Kidney glomerular epithelial cell (primary cell): ENCODE measurements at regions not wholly inside any gene's neighbourhood (a gene's known extent, or its start where the extent isn't known, plus 50 kb on each side); places are given as distances from the start of the nearest gene placed in this dataset.
A peak's percentile ranks its signal among the peaks of the same experiment; 100 is the strongest.

ENCODE experiments used
- DNase-seq: peaks from one replicate; lab custom pipeline; 2025; lab: John Stamatoyannopoulos, UW

DNA sequence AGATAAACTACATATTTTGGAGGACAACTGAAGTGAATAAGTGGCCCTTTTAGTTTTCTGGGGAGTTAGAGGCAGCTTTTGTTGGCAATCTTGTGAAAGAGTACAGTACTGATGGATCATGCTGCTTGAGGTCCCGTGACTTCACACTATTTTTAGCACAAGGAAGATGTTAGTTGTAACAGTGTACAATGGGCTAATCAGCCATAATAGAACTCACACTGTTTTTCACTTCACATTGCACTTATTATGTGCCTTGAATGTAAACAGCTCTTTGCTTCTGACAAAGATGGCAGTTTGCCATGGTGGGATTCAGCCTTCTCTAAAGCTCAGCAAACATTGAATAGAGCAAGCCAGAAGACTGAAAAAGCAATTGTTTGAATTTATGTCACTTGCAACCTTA, 176.7 kb upstream of the ZNF608 start:
- no peak for DNase-seq

DNA sequence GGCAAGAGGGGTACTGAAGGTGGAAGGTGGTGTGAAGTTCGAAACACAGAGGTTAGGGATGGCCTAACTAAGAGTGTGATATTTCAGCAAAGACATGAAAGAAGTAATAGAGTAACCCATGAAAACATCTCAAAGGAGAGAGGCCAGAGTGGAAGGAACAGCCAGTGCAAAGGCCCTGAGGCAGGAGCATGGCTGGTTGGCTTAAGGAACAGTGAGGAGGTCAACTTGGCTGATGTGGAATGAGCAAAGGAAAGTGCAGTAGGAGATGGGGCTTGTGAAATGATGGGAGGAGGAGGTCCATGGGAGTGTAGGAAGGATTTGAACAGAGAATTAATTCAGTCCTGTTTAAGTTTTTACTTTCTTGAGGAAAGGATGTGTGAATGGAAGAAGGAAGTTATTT, 178.3 kb upstream of the ZNF608 start:
- no peak for DNase-seq

DNA sequence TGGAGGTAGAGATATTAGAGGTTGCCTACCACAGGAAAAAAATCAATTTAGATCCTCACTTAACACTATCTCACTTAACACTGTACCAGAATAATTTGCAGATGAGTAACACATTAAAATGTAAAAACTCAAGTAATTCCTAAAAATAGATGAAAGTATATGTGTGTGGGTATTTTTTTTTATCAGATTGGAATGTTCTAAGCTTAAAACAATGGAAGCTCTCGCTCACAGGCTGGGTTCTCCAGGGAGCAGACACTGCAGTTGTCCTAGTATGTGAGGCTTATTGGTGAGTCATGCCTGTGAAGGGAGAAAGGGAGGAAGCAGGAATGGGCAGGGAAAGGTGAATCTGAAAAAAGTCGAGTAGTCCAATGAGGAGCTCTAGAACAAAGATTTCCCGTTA, 181.3 kb upstream of the ZNF608 start:
- DNase-seq, result no peak

DNA sequence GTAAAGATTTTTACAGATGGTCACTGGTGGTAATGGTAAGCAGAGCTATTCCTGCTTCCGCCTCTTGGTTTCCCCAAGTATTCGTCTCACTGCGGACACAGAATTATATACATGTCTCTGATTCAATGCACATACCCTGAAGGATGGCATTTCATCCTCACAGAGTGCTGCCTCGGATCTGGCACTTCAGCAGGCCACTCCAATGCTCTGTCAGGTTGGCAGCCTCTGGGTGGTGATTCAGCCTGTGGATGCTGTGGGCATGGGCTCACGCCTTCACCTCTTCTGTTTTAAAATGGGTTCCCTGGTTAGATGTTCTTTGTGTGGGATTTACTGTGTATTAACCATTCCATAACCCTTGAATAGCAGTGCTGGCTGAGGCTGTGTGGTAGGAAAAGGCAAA, 182.6 kb upstream of the ZNF608 start:
- no peak for DNase-seq

DNA sequence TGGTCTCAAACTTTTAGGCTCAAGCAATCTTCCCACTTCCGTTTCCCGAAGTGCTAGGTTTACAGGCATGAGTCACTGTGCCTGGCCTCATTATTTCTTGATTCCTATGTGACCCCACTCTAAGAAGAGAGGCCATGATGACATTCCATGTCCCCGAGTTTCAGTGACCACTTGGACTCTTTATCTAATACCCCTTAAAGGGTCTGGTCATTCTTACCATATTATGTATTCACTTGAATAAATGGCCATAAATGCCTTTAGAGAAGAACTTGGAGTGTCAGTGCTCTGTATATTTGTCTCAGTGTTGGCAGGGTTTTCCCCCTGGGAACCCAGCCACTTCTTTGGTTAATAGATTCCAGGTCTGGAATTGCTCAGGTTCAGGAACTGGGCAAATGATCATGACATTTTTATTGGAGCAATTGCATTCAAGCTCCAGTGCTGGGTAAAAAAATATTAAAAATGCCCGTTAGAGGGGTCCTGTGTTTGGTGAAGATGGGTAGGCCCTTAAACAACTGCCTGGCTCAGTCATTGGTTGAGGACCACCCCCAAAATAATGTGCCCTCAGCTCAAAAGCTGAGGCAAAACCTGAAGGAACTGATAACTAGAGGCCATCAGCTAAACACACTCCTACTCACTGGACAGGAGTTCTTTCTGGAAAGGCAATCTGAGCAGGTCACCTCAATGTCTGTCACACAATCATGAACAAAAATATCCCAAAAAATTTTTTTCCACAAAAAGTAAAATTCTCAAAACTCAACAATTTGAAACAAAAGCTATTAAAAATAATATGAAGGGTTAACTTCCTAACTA, 186.6 kb upstream of the ZNF608 start:
- peak; percentile 24 for DNase-seq

DNA sequence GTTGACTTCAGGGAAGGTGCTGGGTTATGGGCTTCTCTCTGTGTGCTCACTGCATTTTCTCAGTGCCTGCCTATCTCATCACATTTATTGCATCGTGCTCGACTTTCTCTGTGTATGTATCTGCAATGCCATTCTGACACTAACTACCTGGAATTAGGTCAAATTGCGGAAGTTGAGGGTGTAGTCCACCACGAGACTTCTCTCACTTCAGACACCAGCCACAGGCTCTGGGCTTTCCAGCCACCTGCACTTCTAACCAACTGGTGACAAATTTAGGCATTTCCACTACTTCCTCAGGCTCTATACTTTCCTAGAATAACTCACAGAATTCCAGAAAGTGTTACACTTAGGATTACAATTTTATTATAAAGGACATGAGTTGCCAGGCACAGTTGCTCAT, 188.6 kb upstream of the ZNF608 start:
- no peak for DNase-seq

DNA sequence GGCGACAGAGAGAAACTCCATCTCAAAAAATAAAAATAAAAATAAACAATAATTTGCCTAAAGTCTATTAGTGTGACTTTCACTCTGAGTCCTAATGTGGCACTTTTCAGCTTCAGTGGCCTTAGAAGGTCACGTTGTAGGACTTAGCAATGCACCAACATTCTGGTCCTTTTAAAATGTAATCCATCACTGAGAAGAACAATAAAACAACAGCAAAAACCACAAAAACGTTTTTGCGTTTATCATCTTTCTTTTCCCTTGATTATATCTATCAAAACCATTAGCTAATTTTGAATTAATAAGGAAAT, 190.1 kb upstream of the ZNF608 start:
- no peak for DNase-seq

- DNase-seq, result no peak
Observed at GRCh38 chr5:124941051-124942049, 194.9 kb upstream of the ZNF608 start.

GRCh38 chr5:124948062-124948753, 201.8 kb upstream of the ZNF608 start:
- peak; percentile 29 for DNase-seq

GRCh38 chr5:124948754-124949275, 202.4 kb upstream of the ZNF608 start:
- DNase-seq, result no peak

- DNase-seq, result no peak
Observed at GRCh38 chr5:124949862-124950261, 203.4 kb upstream of the ZNF608 start.

DNA sequence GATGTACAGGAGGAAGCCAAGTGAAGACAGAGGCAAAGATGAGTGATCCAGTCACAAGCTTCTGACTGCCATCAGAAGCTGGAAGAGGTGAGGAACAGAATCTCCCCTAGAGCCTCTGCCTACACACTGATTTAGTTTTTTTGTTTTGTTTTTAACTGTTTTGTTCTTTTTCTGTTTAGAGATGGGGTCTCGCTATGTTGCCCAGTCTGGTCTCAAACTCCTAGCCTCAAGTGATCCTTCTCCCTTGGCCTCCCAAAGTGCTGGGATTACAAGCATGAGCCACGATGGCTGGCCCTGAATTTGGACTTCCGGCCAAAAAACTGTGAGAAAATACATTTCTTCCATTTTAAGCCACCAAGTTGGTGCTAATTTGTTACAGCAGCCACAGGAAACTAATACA, 204.7 kb upstream of the ZNF608 start:
- no peak for DNase-seq

DNA sequence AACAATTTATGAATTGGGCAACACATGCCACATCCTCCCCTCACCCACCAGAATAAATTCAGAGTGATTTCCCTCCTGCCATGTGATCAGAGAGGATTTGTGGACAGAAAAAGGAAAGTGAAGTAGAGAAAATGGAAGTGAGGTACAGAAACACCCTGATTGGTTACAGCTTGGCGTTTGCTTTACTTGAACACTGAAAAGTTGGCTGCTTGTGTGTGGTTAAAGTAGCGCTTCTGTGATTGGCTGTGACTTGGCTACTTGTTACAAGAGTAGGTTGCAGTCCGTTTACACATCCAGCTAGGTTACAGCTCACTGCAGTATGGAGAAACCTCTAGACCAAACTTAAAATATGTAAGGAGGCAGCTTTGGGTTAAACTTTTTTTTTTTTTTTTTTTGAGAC, 205.2 kb upstream of the ZNF608 start:
- DNase-seq, result no peak

DNA sequence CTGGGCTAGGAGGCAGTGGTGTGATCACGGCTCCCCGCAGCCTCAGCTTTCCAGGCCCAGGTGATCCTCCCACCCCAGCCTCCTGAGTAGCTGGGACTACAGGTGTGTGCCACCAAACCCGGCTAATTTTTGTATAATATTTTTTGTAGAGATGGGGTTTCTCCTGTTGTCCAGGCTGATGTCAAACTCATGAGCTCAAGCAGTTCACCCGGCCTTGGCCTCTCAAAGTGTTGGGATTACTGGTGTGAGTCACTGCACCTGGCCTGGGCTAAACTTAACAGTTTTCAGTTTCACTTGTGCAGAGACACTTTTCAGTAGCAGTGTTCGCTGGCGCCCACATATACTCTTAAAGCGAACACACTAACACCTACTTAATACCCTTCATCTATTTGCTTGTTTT, 205.6 kb upstream of the ZNF608 start:
- DNase-seq, result no peak

- no peak for DNase-seq
Observed at GRCh38 chr5:124952566-124952965, 206.1 kb upstream of the ZNF608 start.

GRCh38 chr5:124954784-124955183, 208.3 kb upstream of the ZNF608 start:
- no peak for DNase-seq

DNA sequence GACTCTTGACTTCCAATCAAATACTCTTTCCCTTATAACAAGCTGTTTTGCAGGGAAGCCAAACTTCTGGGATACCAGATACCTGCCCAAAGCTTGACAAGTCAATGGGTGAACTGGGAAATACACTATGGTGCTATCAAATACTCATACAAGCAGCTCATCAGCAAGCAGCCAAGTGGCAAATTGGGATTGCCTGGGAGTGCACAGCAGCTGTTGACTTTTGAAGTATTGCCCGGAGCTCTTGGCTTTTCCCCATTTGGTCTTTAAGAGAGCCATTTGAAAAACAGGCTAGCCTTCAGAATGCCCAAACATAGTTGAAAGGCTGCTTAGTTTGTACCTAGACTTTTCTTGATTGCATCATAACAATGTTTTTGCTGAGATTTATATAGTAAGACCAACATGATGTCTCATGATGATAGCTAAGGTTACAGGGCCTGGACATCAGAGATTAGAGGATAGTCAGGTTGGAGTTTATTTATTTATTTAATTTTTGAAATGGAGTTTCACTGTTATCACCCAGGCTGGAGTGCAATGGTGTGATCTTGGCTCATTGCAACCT, 210.1 kb upstream of the ZNF608 start:
- DNase-seq, result no peak

DNA sequence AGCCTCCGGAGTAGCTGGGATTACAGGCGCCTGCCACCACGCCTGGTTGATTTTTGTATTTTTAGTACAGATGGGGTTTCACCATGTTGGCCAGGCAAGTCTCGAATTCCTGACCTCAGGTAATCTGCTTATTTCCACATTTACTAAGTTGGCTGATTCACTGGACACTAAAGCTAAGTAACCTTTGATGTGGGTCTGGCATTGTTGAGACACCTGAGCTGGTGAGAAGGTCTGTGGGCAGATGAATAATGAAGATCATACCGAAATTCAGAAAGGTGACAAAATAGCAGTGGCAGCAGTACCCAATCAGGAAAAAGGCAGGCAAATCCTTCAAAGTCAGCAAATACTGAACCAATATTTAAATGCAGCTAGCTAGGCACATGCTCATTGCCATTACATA, 210.6 kb upstream of the ZNF608 start:
- DNase-seq, result no peak

- no peak for DNase-seq
Observed at GRCh38 chr5:124960266-124960665, 213.8 kb upstream of the ZNF608 start.

- DNase-seq, result no peak
Observed at GRCh38 chr5:124961521-124961920, 215.1 kb upstream of the ZNF608 start.

DNA sequence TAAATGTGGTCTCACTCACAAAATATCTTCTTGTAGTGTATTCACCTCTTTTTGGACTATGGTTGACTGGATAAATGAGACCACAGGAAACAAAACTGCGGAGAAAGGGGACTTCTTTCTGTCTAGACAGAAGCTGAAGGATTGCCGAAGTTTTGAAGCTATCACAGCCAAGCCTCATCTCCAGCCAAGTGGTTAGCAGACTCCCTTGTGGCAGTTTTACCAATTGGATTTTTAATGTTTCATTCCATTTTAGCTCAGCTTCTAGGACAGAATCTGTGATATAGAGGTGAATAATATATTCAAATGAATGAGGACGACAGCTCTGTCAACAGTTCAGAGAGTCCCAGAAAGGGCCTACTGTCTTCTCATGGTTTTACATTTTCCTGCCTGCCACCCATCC, 215.7 kb upstream of the ZNF608 start:
- DNase-seq, result no peak

DNA sequence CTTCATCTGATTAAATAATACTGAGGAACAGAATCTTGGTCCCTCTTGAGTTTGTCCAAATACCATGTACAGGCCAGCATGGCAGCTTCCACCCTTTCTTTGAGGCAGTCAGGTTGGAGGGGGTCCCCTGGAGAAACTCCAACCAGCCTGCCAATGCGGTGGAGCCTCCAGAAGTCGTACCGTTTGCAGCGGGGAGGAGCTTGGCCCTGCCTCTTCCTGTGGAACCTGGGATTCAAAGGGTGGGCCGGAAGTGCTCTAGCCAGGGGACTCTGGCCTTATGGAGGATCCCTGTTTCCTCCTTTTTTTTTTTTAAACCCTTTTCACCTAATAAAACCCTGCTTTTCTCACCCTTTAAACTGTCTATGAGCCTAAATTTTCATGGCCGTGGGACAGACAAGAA, 216.3 kb upstream of the ZNF608 start:
- no peak for DNase-seq
